DND-41 (cell line): ENCODE measurements at regions not wholly inside any gene's neighbourhood (a gene's known extent, or its start where the extent isn't known, plus 50 kb on each side); places are given as distances from the start of the nearest gene placed in this dataset.
"Not testable (repeated sequence)": the region's sequence is repeated elsewhere in the genome, so short reads cannot be mapped to it uniquely, and the experiment has no call there.

Source experiments
- ATAC-seq: fragments of 200-7000 bp; cut with Tn5 transposase; 3 replicates; pipeline ENCODE4 v1.9.1; 2021; ENCODE audit warnings: low read depth; ENCODE audit not compliant: insufficient read depth
- DNase-seq: peaks from one replicate; pipeline ENCODE4 v3.0.0-alpha.2; 2020
- H2AFZ ChIP-seq: 2 replicates; pipeline ENCODE4 v1.6.0; 2012; ENCODE audit warnings: low read depth, low read length
- H3K27ac ChIP-seq: 2 replicates; pipeline ENCODE4 v1.5.1; 2012; ENCODE audit warnings: low read length, inconsistent platforms
- H3K27me3 ChIP-seq: fragments of 200-600 bp; sonication (generic); 2 replicates; pipeline ENCODE4 v1.6.0; 2012; ENCODE audit warnings: low read length, mild to moderate bottlenecking, inconsistent platforms; ENCODE audit not compliant: insufficient read depth, poor library complexity
- H3K36me3 ChIP-seq: 2 replicates; pipeline ENCODE4 v1.5.1; 2012; ENCODE audit warnings: low read length, inconsistent platforms; ENCODE audit not compliant: insufficient read depth
- H3K4me1 ChIP-seq: 2 replicates; pipeline ENCODE4 v1.5.1; 2012; ENCODE audit warnings: mild to moderate bottlenecking, low read length; ENCODE audit not compliant: insufficient read depth
- H3K4me2 ChIP-seq: 2 replicates; pipeline ENCODE4 v1.6.0; 2012; ENCODE audit warnings: mild to moderate bottlenecking, moderate library complexity, low read length, inconsistent platforms; ENCODE audit not compliant: insufficient read depth
- H3K4me3 ChIP-seq, 2 experiments: fragments of 200-600 bp in 1 of 2; shearing (Covaris generic) in 1 of 2; 2 replicates each; pipeline ENCODE4 v1.5.1; 2012 to 2016; ENCODE audit warnings: inconsistent platforms in 2 of 2, low read length in 2 of 2, mild to moderate bottlenecking in 2 of 2, low read depth in 1 of 2, moderate library complexity in 1 of 2
- H3K79me2 ChIP-seq: 2 replicates; pipeline ENCODE4 v1.6.0; 2012; ENCODE audit warnings: low read length, inconsistent platforms; ENCODE audit not compliant: insufficient read depth
- H3K9ac ChIP-seq: 2 replicates; pipeline ENCODE4 v1.6.0; 2012; ENCODE audit warnings: low read depth, mild to moderate bottlenecking, inconsistent platforms, low read length, moderate library complexity
- H3K9me3 ChIP-seq: 2 replicates; pipeline ENCODE4 v1.5.1; 2012; ENCODE audit warnings: low read length, moderate library complexity, mild to moderate bottlenecking, inconsistent platforms; ENCODE audit not compliant: insufficient read depth, severe bottlenecking
- H4K20me1 ChIP-seq: 2 replicates; pipeline ENCODE4 v1.6.0; 2012; ENCODE audit warnings: low read length; ENCODE audit not compliant: insufficient read depth
- CTCF ChIP-seq: IDR thresholded peaks from 2 replicates; pipeline ENCODE4 v1.5.1; 2012; ENCODE audit warnings: borderline replicate concordance, low read length, moderate library complexity, mild to moderate bottlenecking; ENCODE audit not compliant: poor library complexity, severe bottlenecking; ENCODE audit errors: extremely low read depth
- EZH2 ChIP-seq: IDR thresholded peaks from 3 replicates; pipeline ENCODE4 v1.6.1; 2012; ENCODE audit warnings: borderline replicate concordance, low read depth, mild to moderate bottlenecking, moderate library complexity, low read length, inconsistent platforms; ENCODE audit not compliant: severe bottlenecking

GRCh38 chr17:20938988-20939615 lies 103.7 kb downstream of the USP22 start:
- H3K4me3 ChIP-seq: no peak overlapping the region
- H3K4me1 ChIP-seq: no peaks in the 10 kb centered on the region
- H3K36me3 ChIP-seq: no peaks in the 10 kb centered on the region
- H4K20me1 ChIP-seq: no peaks in the 10 kb centered on the region
- no peak for TF ChIP-seq EZH2
- no peak for TF ChIP-seq CTCF
- no peak for DNase-seq
- H3K9me3 ChIP-seq: no peaks in the 10 kb centered on the region
- no peak overlapping the region for H2AFZ ChIP-seq
- H3K79me2 ChIP-seq: no peaks in the 10 kb centered on the region
- no peak overlapping the region for H3K9ac ChIP-seq
- no peak for ATAC-seq
- H3K27me3 ChIP-seq: peaks cover 6% of the 10 kb centered on the region
- H3K4me2 ChIP-seq: no peak overlapping the region
- H3K27ac ChIP-seq: no peak overlapping the region

- H3K79me2 ChIP-seq: no peaks in the 10 kb centered on the region
- H3K4me1 ChIP-seq: no peaks in the 10 kb centered on the region
- H3K9me3 ChIP-seq: no peaks in the 10 kb centered on the region
- ATAC-seq (no peak), DNase-seq (no peak)
- H4K20me1 ChIP-seq: no peaks in the 10 kb centered on the region
- no peak for TF ChIP-seq EZH2
- TF ChIP-seq CTCF: no peak
- H3K9ac ChIP-seq: no peak overlapping the region
- no peaks in the 10 kb centered on the region for H3K27me3 ChIP-seq
- no peak overlapping the region for H3K4me2 ChIP-seq
- no peaks in the 10 kb centered on the region for H3K36me3 ChIP-seq
- H2AFZ ChIP-seq: no peak overlapping the region
- no peak overlapping the region for H3K27ac ChIP-seq
- no peak overlapping the region for H3K4me3 ChIP-seq
Measured at GRCh38 chr17:20941872-20942271, 100.9 kb downstream of the USP22 start.

GRCh38 chr17:20944014-20944865 lies 98.6 kb downstream of the USP22 start:
- Histone ChIP-seq H3K27ac (no peak overlapping the region), H3K27me3 (peaks cover 2% of the 10 kb centered on the region), H3K4me3 (no peak overlapping the region), H3K9me3 (no peaks in the 10 kb centered on the region), H3K36me3 (no peaks in the 10 kb centered on the region), H4K20me1 (no peaks in the 10 kb centered on the region), H3K4me2 (no peak overlapping the region), H3K4me1 (no peaks in the 10 kb centered on the region), H3K79me2 (no peaks in the 10 kb centered on the region), H2AFZ (no peak overlapping the region), H3K9ac (no peak overlapping the region)
- ATAC-seq: peak; percentile 50; the same call in 1 of the 3 replicates
- TF ChIP-seq EZH2 (no peak), CTCF (peak; percentile 49)
- peak; percentile 11 for DNase-seq

- not testable (repeated sequence) for H3K4me2 ChIP-seq, ATAC-seq, H3K4me3 ChIP-seq, H3K27ac ChIP-seq, H3K27me3 ChIP-seq, H4K20me1 ChIP-seq, H3K36me3 ChIP-seq, H3K9me3 ChIP-seq, H3K9ac ChIP-seq, H3K4me1 ChIP-seq, DNase-seq, H2AFZ ChIP-seq, H3K79me2 ChIP-seq
Measured at GRCh38 chr17:20947708-20948107, 95.1 kb downstream of the USP22 start.
